Psoas muscle (tissue), 7 donors: ENCODE measurements at regions not wholly inside any gene's neighbourhood (a gene's known extent, or its start where the extent isn't known, plus 50 kb on each side); places are given as distances from the start of the nearest gene placed in this dataset.

Experiments
- ATAC-seq, 4 donors: fragments of 200-7000 bp; cut with Tn5 transposase; one replicate each; pipeline ENCODE4 v1.9.1; 2020; ENCODE audit warnings: moderate library complexity in 3 of 4, mild to moderate bottlenecking in 2 of 4
- DNase-seq, 2 donors: peaks; one replicate each; pipeline ENCODE4 v3.0.0-alpha.2; 2020
- H3K27ac ChIP-seq: fragments of 200-600 bp; one replicate; pipeline ENCODE4 v1.8.0; 2022
- H3K27me3 ChIP-seq, 3 donors: fragments of 200-600 bp in 1 of 3; one replicate each; pipeline versions ENCODE4 v1.6.1 to v1.8.0; 2013 to 2022; ENCODE audit warnings: low read length in 2 of 3, mild to moderate bottlenecking in 2 of 3, moderate library complexity in 1 of 3; ENCODE audit not compliant: insufficient read depth in 3 of 3
- H3K36me3 ChIP-seq, 2 donors: fragments of 200-600 bp in 1 of 2; one replicate each; pipeline versions ENCODE4 v1.6.1 to v1.8.0; 2013 to 2022; ENCODE audit warnings: low read depth in 1 of 2, mild to moderate bottlenecking in 1 of 2, moderate library complexity in 1 of 2; ENCODE audit not compliant: insufficient read depth in 1 of 2
- H3K4me1 ChIP-seq: fragments of 200-600 bp; one replicate; pipeline ENCODE4 v1.8.0; 2022
- H3K4me3 ChIP-seq: fragments of 200-600 bp; one replicate; pipeline ENCODE4 v1.8.0; 2022; ENCODE audit warnings: mild to moderate bottlenecking
- H3K9me3 ChIP-seq: fragments of 200-600 bp; one replicate; pipeline ENCODE4 v1.8.0; 2022
- WGBS, 3 donors: extraction: QIAGEN DNeasy Blood & Tissue Kit; methylation state at CpG; one replicate each; pipeline versions ENCODE4 v1.1.6 to v1.1.7; 2013; 5-methylcytosine and 5-hydroxymethylcytosine counted together
- intact Hi-C, 2 donors: fragments of 100-400 bp; cut with DNase I; formaldehyde crosslinking; loops; one replicate each; pipeline versions ENCODE4 v1.11.0 to v1.14.2; 2022
- TF ChIP-seq, protein P1 (sequence below): fragments of 200-600 bp; IDR thresholded peaks from one replicate; pipeline ENCODE4 v1.8.0; 2022; ENCODE audit warnings: antibody characterized with exemption
- donor health status: healthy with polysubstance abuse.
- donor health status: DM: no; HTN: no; CAD: no; lungs with moderate emphysema.
- donor health status: Bipolar disorder and iron deficiency.
- donor health status: healthy.
- donor health status: DM: yes; HTN: yes; CAD: no.
- donor health status: DM: no; HTN: no; CAD: no.
- donor health status: DM: yes; HTN: yes; CAD: no.

DNA sequence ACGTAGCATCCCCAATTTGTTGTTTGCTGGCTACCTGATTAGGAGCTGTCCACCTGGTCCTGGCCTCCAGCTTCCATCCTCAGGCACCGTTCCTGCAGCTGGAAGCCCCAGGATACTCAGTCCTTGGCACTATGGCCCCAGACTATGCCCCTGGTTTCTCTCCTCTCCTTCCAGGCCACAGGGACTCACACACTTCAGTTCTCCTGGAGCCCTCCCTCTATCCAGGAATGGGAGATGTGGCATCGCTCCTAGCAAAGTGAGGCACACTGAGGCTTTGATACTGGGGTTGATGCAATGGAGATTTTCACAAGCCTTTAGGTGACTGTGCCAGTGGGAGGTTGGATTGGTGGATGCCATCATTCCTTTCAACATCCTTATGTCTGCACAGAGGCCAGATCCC lies 142.8 kb upstream of the B3GAT1 start:
- ATAC-seq (no peak), DNase-seq (no peak)
- no peaks in the 10 kb centered on the region for H3K27me3 ChIP-seq
- H3K4me3 ChIP-seq = no peak overlapping the region
- no peaks in the 10 kb centered on the region for H3K4me1 ChIP-seq
- H3K36me3 ChIP-seq = no peaks in the 10 kb centered on the region
- H3K9me3 ChIP-seq = no peaks in the 10 kb centered on the region
- H3K27ac ChIP-seq = no peak overlapping the region
- TF ChIP-seq, protein P1, sequence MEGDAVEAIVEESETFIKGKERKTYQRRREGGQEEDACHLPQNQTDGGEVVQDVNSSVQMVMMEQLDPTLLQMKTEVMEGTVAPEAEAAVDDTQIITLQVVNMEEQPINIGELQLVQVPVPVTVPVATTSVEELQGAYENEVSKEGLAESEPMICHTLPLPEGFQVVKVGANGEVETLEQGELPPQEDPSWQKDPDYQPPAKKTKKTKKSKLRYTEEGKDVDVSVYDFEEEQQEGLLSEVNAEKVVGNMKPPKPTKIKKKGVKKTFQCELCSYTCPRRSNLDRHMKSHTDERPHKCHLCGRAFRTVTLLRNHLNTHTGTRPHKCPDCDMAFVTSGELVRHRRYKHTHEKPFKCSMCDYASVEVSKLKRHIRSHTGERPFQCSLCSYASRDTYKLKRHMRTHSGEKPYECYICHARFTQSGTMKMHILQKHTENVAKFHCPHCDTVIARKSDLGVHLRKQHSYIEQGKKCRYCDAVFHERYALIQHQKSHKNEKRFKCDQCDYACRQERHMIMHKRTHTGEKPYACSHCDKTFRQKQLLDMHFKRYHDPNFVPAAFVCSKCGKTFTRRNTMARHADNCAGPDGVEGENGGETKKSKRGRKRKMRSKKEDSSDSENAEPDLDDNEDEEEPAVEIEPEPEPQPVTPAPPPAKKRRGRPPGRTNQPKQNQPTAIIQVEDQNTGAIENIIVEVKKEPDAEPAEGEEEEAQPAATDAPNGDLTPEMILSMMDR = no peak
- WGBS, 3 donors = 76 to 82% (median 77%) methylated on average over 3 of the region's 3 CpGs
- intact Hi-C loops = loop anchor here in 1 of 2 donors (5.0 kb wide), 1 partner anchor 48 kb away; no protein-coding TSS in a partner anchor

DNA sequence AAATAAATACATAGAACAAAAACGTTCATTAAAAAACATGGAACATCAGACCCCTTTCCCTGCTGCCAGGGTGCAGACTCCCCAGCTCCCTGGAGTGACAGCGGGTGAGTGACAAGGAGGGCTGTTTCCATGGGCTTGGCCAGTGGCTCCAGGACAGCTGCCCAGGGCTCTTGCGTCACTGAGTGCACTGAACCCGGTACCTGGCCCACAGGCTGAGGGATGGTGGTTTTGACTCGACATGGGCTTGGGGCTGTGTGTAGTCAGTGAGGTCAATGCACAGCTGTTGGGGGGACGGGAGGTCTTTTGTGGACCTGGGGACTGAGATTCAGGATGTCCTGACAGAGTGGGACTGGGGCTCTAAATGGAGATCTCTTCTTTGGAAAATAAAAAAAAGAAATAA lies 142.1 kb upstream of the B3GAT1 start:
- ATAC-seq = no peak
- DNase-seq = no peak

DNA sequence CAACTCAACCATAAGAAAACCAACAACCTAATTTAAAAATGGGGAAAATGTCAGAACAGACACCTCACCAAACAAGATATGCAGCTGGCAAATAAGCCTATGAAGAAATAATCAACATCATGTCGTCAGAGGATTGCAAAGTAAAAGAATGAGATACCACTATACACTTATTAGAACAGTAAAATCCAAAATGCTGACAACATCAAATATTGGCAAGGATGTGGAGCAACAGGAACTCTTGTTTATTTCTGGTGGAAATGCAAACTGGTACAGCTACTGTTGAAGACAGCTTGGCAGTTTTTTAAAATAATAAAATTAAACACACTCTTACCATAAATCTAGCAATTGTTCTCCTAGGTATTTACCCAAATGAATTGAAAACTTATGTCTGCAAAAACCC lies 140.7 kb upstream of the B3GAT1 start:
- H3K4me1 ChIP-seq = no peaks in the 10 kb centered on the region
- no peaks in the 10 kb centered on the region for H3K27me3 ChIP-seq
- intact Hi-C loops = no loop called here
- no peak overlapping the region for H3K27ac ChIP-seq
- no peak overlapping the region for H3K4me3 ChIP-seq
- TF ChIP-seq, protein P1 = no peak
- ATAC-seq (no peak), DNase-seq (no peak)
- H3K36me3 ChIP-seq = no peaks in the 10 kb centered on the region
- H3K9me3 ChIP-seq = no peaks in the 10 kb centered on the region
- WGBS, 3 donors = 45 to 55% (median 53%) methylated on average over 1 of the region's 1 CpG

More for the DNA sequence above, 142.1 kb upstream of the B3GAT1 start:
- 26 to 43% (median 31%) methylated on average over 6 of the region's 6 CpGs for WGBS, 3 donors
- no peaks in the 10 kb centered on the region for H3K36me3 ChIP-seq
- TF ChIP-seq, protein P1 = no peak
- intact Hi-C loops = no loop called here
- no peak overlapping the region for H3K27ac ChIP-seq
- no peaks in the 10 kb centered on the region for H3K4me1 ChIP-seq
- no peak overlapping the region for H3K4me3 ChIP-seq
- no peaks in the 10 kb centered on the region for H3K27me3 ChIP-seq
- H3K9me3 ChIP-seq = no peaks in the 10 kb centered on the region

DNA sequence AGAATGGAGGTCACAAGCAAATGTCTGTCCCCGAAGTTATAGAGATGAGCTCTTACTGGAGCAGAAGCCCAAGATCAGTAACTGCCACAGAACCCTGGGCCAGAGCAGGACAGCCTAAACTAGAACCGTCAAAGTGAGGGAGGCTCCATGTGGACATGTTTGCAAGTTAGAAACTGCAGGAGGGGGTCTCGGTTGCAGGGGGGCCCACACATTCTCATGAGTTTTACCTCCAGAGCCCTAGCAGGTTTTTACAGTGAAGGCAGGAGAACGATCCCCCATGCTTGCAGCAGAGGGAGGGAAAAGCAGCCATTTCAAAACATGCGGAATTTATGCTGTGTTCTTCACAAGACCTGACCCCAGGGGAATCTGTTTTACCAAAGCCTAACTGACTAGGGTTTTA lies 133.5 kb upstream of the B3GAT1 start:
- Histone ChIP-seq H3K27ac (no peak overlapping the region), H3K27me3 (peaks cover 0 to 6% (median 0%) of the 10 kb centered on the region in 3 donors), H3K4me1 (no peaks in the 10 kb centered on the region), H3K9me3 (no peaks in the 10 kb centered on the region), H3K4me3 (no peak overlapping the region), H3K36me3 (no peaks in the 10 kb centered on the region)
- DNase-seq (no peak), ATAC-seq (no peak)
- intact Hi-C loops = no loop called here
- TF ChIP-seq, protein P1 = no peak
- WGBS, 3 donors = 77 to 83% (median 80%) methylated on average over 5 of the region's 5 CpGs

DNA sequence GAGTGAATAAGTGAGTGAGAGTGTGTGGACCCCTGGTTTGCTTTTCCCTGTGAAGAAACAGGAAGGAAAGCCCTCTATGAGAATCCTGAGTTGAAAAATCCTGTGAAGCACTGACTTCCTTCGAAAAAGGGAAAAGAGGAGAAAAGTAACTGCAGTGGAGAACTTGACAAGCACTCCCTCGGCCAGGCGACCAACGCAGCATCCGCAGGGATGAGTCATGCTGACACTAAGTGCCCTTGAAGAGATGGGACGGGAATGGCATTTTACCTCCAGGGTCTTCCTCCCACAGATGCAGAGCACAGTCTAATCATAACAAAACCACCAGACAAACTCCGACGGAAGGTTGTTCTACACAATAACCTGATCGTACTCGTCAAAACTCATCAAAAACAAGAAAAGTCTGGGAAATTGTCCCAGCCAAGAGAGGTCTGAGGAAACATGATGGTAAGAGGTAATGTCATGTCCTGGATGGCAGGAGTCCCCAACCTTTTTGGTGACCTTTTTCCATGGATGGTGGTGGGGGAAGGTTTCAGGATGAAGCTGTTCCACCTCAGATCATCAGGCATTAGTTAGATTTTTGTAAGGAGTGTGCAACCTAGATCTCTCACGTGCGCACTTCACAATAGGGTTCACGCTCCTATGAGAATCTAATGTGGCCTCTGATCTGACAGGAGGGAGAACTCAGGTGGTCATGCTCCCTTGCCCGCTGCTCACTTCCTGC lies 132.2 kb upstream of the B3GAT1 start:
- Histone ChIP-seq H3K4me1 (no peaks in the 10 kb centered on the region), H3K27ac (no peak overlapping the region), H3K4me3 (no peak overlapping the region), H3K9me3 (no peaks in the 10 kb centered on the region), H3K27me3 (peaks cover 0 to 6% (median 0%) of the 10 kb centered on the region in 3 donors), H3K36me3 (no peaks in the 10 kb centered on the region)
- TF ChIP-seq, protein P1 = no peak
- DNase-seq = no peak
- intact Hi-C loops = no loop called here
- 78 to 82% (median 79%) methylated on average over 14 of the region's 14 CpGs for WGBS, 3 donors
- no peak for ATAC-seq
